ENCODE measurements at regions not wholly inside any gene's neighbourhood (a gene's known extent, or its start where the extent isn't known, plus 50 kb on each side); places are given as distances from the start of the nearest gene placed in this dataset.

DNA sequence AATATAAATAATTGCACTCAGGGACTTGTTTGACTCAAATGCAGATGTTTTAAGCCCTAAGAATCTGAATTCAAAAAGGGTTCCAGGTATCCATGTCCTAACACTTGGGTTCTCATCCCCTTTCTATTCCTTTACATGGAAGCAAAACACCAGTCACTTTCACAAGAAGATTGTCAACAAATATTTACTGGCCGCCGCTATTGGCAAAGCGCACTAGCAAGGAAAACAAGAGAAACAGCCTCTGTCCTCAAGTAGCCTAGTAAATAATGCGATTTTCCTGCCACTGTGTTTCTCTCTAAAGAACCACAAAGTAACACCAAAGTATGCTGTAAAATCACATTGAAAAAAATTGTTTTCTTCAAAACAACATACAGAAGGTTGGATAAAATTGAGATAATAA lies 66.7 kb upstream of the EZH2 start:
- TF ChIP-seq FOXP2 (optimal IDR thresholded peaks at IDR 0.05; ENCODE audit: borderline replicate concordance, extremely low read depth, extremely low read length, insufficient read depth) (no peak), SIN3A (IDR thresholded peaks at IDR 0.05; ENCODE audit: borderline replicate concordance, insufficient read depth, low read length) (no peak), TAF1 (IDR thresholded peaks at IDR 0.05; ENCODE audit: borderline replicate concordance, insufficient read depth, low read length) (no peak), POLR2AphosphoS5 (IDR thresholded peaks at IDR 0.05; ENCODE audit: low read depth, low read length) (no peak)
- TF ChIP-seq, protein P1, sequence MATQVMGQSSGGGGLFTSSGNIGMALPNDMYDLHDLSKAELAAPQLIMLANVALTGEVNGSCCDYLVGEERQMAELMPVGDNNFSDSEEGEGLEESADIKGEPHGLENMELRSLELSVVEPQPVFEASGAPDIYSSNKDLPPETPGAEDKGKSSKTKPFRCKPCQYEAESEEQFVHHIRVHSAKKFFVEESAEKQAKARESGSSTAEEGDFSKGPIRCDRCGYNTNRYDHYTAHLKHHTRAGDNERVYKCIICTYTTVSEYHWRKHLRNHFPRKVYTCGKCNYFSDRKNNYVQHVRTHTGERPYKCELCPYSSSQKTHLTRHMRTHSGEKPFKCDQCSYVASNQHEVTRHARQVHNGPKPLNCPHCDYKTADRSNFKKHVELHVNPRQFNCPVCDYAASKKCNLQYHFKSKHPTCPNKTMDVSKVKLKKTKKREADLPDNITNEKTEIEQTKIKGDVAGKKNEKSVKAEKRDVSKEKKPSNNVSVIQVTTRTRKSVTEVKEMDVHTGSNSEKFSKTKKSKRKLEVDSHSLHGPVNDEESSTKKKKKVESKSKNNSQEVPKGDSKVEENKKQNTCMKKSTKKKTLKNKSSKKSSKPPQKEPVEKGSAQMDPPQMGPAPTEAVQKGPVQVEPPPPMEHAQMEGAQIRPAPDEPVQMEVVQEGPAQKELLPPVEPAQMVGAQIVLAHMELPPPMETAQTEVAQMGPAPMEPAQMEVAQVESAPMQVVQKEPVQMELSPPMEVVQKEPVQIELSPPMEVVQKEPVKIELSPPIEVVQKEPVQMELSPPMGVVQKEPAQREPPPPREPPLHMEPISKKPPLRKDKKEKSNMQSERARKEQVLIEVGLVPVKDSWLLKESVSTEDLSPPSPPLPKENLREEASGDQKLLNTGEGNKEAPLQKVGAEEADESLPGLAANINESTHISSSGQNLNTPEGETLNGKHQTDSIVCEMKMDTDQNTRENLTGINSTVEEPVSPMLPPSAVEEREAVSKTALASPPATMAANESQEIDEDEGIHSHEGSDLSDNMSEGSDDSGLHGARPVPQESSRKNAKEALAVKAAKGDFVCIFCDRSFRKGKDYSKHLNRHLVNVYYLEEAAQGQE (IDR thresholded peaks at IDR 0.05; ENCODE audit: insufficient read depth in 1 of 2, low read depth in 2 of 2, low read length in 2 of 2): no peak

DNA sequence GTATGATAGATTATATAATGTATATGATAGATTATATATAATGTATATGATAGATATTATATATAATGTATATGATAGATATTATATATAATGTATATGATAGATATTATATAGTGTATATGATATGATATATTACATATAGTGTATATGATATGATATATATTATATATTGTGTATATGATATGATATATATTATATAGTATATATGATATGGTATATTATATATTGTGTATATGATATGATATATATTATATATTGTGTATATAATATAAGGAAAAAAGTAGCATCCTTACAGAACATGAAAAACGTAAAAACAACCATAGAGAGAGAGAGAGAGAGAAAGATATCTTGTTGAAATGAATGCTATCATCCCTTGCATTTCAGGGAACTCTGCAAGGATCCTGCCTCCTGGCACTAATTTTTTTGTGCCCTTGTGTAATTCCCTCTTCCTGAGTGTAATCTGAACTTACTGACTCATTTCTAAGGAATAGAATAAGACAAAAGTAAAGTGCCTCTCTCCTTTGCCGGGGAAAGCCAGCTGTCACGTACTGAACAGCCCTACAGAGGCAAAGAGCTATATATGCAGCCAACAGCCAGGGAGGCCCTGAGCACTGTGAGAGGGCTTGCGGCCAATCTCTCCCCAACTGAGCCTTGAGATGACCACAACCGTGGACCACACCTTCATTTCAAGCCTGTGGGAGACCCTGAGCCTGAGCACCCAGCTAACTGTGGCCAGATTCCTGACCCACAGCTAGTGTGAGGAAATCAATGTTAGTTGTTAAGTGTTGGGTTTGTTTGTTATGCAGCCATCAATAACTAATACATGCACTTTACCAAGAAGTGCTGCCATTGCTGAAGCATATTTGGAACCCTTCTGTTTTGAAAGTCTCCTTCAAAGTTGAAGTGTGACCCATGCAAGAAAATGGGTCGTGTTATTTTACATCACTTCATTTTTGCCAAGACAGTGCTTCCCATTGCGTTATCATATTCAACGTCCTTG lies 61.1 kb upstream of the EZH2 start:
- no peak for TF ChIP-seq POLR2AphosphoS5 (IDR thresholded peaks at IDR 0.05; ENCODE audit: low read depth, low read length)

DNA sequence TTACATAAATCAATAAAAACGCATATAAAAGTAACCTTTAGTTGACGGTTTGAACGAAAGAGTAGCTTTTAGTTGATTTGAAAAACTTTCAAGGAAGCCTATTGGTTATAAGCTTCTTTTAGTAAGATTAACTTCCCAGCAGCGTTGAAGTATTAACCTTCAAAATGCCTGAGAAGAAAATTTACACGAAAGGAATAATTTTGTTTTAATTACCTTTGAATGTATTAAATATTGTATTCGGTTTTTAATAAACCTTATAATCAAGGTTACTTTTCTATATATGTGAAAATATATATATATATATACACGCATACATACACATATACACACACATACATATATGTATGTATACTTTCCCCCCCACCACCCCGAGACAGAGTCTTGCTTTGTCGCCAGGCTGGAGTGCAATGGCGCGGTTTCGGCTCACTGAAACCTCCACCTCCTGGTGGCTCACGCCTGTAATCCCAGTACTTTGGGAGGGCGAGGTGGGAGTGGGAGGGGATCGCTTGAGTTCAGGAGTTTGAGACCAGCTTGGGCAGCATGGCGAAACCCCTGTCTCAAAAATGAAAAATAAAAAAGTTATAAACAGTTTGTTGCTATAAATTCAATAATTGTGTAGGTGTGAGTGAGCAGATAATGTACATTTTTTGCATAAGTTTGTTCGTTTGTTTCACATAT lies 57.6 kb upstream of the EZH2 start:
- no peak for TF ChIP-seq TAF1 (IDR thresholded peaks at IDR 0.05; ENCODE audit: borderline replicate concordance, insufficient read depth, low read length)
- TF ChIP-seq POLR2AphosphoS5 (IDR thresholded peaks at IDR 0.05; ENCODE audit: low read depth, low read length): no peak
- TF ChIP-seq, protein P1 (IDR thresholded peaks at IDR 0.05; ENCODE audit: insufficient read depth in 1 of 2, low read depth in 2 of 2, low read length in 2 of 2): no peak
- no peak for TF ChIP-seq SIN3A (IDR thresholded peaks at IDR 0.05; ENCODE audit: borderline replicate concordance, insufficient read depth, low read length)
- no peak for TF ChIP-seq FOXP2 (optimal IDR thresholded peaks at IDR 0.05; ENCODE audit: borderline replicate concordance, extremely low read depth, extremely low read length, insufficient read depth)

DNA sequence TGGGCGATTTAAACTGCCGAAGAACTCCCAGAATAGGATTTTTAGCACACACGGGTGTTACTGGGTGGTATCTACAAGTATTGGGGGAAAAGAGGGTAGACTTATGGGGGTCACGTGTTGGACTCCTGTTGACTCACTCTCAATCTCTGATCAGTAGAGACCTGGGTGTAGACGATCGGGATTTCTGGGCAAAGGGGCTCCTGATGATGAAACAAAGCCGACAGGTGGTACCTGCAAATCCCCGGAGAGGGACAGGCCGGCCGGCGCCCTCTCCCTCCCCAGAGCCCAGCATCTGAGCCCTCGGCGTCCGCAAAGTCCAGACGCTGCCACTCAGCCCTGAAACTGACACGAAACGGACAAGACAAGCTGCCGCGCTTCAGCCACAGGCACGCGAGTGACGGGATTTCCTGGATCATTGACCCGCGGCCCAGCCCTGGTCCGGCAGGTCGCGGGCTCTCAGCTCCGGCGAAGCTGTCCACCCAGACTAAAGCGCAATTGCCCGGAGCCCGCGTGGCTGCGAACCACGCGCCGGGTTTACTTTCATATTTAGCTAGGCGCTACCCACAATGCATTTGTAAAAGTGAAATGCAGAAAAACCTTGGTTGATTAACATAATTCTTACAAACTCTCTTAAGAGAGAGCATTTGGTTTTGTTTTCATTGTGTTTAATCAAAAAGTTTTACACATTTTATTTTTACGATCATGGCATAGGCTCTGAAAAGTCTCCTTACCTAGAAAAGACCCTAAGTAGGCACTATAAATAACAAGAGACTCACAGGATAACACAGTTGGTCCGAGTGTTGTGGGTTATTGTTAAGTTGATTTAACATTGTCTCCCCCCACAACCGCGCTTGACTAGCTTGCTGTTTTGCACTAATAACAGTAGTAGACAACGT lies 56.9 kb upstream of the EZH2 start:
- TF ChIP-seq TAF1 (IDR thresholded peaks at IDR 0.05; ENCODE audit: borderline replicate concordance, insufficient read depth, low read length) (peak; percentile 60; the same call in 1 of the 2 replicates), SIN3A (IDR thresholded peaks at IDR 0.05; ENCODE audit: borderline replicate concordance, insufficient read depth, low read length) (peak; percentile 43; the same call in 1 of the 2 replicates), POLR2AphosphoS5 (IDR thresholded peaks at IDR 0.05; ENCODE audit: low read depth, low read length) (peak; percentile 79), FOXP2 (optimal IDR thresholded peaks at IDR 0.05; ENCODE audit: borderline replicate concordance, extremely low read depth, extremely low read length, insufficient read depth) (no peak)
- TF ChIP-seq, protein P1 (IDR thresholded peaks at IDR 0.05; ENCODE audit: insufficient read depth in 1 of 2, low read depth in 2 of 2, low read length in 2 of 2): 0 out of 4 replicates have a peak, but pooled peaks of 1 of the 2 experiments have one; percentile 4

All from PFSK-1 (cell line).